Fibroblast of skin of abdomen (primary cell): ENCODE measurements at regions not wholly inside any gene's neighbourhood (a gene's known extent, or its start where the extent isn't known, plus 50 kb on each side); places are given as distances from the start of the nearest gene placed in this dataset.
"Not testable (repeated sequence)": the region's sequence is repeated elsewhere in the genome, so short reads cannot be mapped to it uniquely, and the experiment has no call there.

Experiments
- DNase-seq: peaks from one replicate; pipeline ENCODE4 v3.0.0-alpha.2; 2013

DNA sequence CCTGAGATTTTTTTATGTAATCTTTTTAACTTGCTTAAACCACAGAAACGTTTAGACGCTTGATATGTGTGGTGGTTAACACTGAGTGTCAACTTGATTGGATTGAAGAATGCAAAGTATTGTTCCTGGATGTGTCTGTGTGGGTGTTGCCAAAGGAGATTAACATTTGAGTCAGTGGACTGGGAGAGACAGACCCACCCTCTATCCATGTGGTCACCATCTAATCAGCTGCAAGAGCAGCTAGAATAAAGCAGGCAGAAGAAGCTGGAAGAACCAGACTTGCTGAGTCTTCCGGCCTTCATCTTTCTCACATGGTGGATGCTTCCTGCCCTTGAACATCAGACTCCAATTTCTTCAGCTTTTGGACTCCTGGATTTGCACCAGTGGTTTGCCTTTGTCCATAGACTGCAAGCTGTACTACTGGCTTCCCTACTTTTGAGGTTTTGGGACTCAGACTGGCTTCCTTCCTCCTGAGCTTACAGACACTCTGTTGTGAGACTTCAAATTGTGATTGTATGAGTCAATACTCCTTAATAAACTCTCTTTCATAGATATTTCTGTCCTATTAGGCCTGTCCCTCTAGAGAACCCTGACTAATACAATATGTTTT is 816.0 kb upstream of the CDH9 start:
- DNase-seq, result peak; percentile 18

DNA sequence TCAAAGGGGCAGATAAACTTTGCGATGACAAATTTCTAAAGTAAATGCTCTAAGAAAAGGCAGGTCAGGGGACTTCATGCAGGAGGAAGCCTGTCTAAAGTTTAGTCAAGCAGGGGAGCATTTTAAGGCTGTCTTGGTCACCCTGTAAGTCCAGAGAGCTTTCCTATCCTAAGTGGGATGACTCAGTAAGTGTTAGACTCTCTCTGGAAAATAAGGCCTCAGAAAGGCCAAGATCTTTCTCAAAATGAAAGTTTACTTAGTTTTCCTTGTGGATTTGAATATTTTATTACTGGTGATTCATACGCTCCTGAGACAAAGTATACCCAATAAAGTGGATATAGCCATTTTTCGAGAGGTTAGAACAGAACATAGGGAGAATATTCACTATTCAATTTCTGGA is 806.9 kb upstream of the CDH9 start:
- no peak for DNase-seq

DNA sequence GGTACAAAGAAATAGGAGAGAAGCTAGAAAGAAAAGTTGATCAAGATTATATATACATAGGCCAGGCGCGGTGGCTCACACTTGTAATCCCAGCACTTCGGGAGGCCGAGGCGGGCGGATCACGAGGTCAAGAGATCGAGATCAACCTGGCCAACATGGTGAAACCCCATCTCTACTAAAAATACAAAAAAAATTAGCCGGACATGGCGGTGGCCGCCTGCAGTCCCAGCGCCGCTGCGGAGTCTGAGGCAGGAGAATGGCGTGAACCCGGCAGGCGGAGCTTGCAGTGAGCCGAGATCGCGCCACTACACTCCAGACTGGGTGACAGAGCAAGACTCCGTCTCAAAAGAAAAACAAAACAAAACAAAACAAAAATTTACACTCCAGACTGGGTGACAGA is 798.3 kb upstream of the CDH9 start:
- not testable (repeated sequence) for DNase-seq

DNA sequence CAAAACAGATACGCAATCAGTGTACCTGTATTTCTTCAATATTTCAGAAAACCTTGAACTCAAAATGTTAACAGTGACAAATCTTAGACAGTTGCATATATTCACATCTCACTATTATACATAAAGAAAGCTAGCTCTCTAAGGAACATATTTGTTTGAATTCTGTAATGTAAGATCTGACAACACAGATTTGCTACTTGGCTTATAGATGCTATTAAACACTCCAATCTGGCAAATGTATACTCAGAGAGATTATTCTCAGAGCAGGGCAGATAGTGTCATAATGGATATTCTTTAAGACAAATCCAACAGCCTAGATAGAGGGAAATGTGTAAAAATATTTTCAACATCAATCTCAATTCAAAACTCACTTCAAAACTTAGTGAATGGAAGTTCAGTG is 794.5 kb upstream of the CDH9 start:
- no peak for DNase-seq

DNA sequence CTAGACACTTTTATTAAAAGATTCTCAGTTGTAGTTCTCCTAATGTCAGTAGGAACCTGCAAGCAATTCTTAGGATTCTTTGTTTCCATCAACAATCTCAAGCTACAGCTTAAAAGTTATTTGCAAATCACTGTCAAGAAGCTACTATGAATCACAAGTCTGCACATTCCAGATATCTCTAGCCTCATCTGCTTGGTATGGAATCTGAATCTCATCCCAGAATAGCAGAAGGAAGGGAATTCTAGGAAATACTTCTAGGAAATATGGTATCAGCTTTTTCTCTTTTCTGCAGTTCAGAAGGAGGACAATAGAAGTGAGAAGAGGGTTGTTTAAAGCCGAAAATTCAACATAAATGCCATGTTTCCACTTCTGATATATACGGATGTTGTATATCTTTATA is 792.2 kb upstream of the CDH9 start:
- DNase-seq, result peak; percentile 78

DNA sequence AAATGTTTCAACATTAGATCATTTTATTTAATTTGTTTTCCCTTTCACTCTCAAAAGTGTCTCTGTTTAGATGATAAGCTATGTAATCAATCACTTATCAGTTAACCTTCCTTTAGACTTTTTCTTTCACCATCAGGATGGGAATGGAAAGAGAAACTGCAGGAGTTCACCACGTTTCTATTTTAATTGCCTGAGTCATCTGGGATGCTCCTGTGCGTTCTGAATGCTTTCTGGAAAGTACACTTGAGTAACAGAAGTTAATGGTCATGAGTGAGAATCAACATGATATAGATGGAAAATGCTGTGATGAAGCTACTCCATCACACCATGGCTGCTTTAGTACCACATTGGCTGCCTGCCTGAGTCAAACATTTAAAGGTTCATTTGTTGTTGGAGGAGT is 783.3 kb upstream of the CDH9 start:
- DNase-seq, result no peak

DNA sequence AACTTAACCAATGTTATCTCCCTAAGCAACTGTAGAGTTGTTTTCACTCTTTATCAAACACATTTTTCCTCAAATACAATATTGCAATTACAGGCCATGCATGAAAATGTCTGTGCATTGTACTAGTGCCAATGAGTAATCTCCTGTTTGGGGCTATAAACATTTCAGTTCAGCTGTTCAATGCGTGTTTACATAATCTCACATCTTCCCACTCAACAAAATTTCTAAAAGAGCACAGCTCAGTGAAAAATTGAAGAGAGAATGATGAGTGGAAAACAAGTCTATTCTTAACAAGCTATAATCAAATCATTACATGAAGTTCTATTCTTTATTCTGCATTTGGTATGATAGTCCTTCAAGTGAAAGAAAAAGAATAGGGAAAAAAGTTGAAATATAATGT is 780.5 kb upstream of the CDH9 start:
- no peak for DNase-seq

DNA sequence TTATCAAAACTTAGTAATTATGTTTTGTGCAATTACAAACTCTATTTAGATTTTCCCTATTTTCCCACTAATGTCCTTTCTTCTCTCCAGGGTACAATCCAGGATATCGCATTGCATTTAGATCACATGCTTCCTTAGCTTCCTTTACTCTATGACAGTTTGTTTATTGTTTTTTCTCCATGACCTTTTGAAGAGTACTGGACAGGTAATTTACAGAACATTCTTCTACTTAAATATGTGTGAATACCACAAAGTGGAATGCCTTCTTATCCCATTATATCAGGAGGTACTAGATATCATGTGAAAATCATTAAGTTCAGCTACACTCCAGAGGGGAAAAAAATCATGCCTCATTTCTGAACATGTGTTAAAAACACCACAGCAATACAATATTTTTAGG is 776.6 kb upstream of the CDH9 start:
- no peak for DNase-seq

DNA sequence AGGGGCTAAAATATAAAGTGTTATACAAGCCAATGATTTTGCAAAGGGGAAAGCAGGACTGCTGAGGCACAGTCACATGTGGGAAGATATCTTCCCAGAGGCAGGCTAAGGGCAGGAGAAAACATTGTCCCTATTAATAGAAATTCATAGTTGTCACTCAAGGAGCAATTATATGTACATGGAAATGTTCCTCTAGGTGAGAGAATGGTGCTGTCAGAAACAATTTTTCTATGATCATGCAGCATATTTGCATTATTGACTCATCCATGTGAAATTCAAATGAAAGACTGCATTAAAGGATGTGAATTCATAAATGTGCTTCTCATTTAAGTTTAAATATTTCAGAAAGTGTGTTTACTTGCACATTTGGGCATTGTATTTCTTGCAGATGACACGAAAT is 775.9 kb upstream of the CDH9 start:
- no peak for DNase-seq

DNA sequence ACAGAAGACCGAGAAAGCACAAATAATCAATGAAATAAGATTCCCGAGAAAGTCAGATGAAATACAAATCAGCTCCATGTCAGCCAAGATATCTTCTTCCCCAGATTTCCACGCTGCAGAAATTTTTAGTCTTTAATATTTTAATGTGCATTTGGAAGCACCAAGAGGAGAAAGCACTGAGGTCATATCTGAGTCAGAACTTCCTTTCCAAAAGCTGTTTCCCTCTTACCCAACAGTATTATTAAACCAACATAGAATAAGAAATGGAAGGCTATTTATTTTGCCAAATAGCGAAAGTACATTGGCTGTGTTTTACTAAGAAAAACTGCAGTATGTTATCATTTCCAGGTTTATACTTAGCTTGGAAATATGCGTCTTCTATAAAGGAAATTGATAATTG is 772.1 kb upstream of the CDH9 start:
- DNase-seq, result no peak

DNA sequence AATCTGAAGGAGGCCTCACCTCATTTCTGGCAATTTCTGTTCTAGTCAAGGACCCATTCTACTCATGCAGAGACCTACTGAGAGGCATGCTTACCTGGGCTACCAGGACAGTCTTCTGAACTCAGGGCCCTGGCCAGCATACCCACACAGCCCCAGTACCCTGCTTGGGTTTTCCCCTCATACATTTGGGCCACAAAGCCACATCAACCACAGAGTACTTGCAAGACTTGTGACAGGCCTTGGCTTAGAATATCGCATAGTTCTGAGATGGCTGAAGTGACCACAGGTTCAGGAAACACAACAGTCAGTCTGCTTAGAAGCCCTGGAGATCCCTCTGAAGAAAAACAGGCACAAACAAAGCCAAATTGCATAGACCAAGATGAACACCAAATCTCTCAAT is 758.8 kb upstream of the CDH9 start:
- DNase-seq, result no peak

DNA sequence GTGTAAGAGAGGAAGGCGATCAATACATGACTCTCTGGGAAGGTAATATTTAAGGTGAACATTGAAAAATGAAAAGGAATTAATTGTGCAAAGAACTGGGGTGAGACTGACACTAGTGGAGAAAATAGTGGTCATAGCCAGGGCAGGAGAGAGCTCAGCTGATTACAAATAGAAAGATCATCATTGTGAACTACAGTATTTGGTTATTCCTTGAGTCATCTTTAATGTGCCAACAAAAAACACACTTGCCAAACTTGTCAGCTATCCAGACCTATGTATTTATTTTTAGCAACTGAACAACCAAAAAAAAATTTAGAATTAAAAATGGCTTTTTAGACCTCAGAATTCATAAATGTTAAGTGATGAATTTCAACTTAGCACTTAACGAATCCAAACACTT is 749.8 kb upstream of the CDH9 start:
- no peak for DNase-seq

DNA sequence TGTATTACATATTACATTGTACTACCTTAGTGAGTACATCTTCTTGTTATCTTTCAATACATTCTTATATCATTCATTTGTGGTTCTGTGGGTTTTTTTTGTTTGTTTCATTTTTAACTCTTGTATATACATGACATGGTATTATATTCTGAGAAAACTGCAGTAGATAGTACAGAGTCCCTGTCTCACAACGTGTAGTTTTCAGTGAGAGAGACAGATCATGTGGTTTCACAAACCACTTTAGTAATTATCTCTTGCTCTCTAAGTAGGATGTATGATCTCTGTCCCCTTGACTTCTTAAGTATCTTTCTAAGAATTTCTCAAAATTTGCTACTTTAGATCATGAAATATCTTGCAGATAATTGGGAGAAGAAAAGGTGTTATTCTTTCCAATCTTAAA is 745.9 kb upstream of the CDH9 start:
- DNase-seq, result no peak

DNA sequence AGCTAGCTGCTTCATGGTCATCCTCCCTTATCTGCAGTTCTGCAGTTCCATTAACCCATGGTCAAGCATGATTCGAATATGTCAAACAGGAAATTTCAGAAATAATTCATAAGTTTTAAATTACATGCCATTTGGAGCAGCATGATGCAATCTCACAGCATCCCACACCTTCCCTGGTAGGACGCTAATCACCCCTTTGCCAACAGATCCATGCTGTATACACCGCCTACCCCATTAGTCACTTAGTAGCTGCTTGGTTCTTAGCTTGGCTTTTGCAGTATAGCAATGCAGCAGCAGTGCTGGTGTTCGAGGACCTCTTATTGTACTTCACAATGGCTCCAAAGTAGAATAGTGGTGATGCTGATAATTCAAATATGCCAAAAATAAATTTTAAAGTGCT is 739.7 kb upstream of the CDH9 start:
- DNase-seq, result no peak

DNA sequence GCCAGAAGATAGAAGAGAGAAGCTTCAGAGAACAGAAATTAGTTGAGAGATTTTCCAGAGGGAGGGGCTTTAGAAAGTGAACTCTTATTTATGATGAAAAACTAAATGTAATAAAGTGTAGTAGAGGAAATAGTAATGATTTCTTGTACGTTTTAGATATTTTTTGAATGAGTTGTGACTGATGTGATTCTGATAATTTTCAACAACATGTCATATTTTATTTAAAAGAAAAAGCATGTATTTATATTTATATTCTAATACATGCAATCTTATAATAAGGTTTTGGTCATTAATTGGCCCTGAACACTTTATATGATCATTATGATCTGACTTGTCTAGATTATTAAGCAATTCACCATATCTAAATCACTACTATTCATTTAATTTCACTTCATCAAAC is 735.2 kb upstream of the CDH9 start:
- no peak for DNase-seq

DNA sequence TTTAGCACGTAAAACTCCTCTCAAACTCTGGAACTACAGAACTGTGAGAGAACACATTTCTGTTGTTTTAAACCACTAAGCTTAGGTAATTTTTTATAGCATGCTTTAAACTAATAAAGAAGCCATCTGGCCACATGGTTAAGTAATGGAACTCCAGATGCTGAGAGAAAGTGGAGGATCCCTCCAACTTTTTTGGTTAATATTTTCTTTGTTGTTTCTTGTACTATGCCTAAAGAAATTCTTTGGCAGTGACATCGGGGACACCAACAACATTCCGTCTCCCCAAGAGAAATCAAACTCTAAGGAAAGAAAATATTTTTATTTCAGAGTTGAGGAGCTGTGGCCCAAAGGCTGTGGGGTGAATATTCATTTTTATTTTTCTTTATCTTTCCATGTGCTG is 734.8 kb upstream of the CDH9 start:
- DNase-seq, result no peak

DNA sequence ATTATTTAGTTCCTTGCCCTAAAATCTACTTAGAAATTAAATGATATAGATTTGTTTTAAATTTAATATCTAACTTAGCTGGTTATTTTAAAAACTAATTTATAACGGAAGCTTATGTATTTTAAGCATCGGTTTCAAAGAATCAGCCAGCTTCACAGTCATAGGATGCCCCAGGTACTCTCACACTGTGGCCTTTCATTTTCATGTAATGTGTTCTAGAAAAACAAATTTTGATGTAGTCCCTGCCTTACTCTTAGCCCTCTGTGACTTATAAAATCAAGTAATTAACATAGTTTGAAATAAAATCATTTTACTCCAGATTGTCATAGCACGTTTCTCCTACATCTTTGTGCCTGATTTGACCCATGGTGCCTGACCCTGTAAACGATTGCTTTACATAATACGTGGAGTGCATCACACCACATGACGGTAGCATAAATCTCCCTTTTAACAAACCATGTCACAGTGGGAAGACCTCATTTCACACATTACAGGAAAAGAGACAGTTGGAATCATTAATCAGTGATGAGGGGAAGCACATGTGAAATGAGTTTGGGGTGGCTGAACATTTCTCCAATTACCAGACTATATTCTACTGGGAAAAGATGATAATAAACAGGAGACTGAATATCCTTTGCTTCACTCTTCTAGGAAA is 731.5 kb upstream of the CDH9 start:
- DNase-seq, result no peak

DNA sequence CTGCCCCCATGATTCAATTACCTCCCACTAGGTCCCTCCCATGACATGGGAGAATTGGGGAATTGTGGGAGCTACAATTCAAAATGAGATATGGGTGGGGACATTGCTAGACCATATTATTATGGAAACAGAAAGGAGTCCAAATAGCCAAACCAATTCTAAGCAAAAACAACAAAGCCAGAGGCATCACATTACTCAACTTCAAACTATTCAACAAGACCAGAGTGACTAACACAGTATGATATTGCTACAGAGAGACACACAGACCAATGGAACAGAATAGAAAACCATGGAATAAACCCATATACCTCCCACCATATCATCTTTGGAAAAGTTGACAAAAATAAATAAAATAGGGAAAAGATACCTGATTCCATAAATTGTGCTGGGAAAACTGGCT is 710.5 kb upstream of the CDH9 start:
- DNase-seq, result no peak

DNA sequence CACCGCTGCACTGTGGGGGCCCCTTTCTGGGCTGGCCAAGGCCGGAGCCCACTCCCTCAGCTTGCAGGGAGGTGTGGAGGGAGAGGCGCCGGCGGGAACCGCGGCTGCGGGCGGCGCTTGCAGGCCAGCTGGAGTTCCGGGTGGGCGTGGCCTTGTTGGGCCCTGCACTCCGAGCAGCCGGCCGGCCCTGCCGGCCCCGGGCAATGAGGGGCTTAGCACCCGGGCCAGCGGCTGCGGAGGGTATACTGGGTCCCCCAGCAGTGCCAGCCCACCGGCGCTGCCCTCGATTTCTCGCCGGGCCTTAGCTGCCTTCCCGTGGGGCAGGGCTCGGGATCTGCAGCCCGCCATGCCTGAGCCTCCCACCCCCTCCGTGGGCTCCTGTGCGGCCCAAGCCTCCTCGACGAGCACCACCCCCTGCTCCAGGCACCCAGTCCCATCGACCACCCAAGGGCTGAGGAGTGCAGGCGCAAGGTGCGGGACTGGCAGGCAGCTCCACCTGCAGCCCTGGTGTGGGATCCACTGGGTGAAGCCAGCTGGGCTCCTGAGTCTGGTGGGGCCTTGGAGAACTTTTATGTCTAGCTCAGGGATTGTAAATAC is 705.1 kb upstream of the CDH9 start:
- not testable (repeated sequence) for DNase-seq

DNA sequence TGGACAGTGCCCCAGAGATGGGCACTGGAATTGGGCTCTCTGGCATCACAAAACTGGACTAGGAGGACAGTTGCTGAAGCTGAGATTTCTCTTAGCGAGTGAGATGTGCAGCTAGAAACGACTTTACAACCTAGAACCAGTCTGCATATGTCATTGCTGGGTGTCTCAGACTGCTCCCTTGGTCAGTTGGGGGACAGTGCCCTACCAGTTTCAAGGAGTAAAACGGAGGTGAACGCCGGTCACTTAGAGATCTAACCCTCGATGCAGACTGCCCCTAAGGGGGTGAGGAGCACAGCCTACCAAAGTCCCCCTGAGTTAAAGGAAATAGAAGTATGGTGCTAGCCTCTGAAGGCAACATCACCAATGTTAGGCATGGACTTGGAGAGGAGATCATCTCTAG is 704.4 kb upstream of the CDH9 start:
- DNase-seq, result no peak

DNA sequence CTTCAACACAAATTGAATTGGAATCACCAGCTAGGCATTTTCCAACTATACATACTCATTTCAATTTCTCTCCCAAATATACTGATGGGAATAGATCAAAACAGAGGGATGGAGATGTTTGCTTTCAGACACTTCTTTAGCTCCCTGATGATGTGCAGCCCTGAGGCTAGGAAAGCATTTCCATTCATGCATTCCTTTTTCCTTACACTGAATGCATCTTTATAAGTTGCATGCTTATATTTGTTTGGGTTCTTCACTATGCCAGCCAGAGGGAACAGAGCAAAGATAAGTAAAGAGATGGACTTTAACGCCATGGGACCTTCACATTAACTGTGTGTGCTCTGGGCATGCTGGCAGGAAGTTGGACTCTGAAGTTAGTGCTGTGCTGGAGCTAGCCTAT is 696.5 kb upstream of the CDH9 start:
- no peak for DNase-seq

DNA sequence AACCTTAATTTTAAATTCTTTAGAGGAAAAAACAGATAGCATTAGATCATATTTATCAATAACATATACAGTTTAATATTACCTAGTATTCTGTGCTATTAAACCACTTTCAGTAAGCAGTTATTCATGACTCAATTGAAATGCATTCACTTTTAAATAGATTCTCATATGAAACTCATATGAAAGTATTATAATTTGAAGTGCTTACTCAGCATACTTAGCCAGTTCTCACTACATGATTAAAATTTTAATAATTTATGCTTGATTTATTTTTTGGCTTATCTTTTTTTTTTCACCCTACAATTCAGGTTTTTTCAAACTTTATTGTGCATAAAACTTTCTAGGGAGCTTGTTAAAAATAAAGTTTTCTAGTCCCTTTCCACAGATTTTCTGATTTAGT is 694.9 kb upstream of the CDH9 start:
- no peak for DNase-seq

DNA sequence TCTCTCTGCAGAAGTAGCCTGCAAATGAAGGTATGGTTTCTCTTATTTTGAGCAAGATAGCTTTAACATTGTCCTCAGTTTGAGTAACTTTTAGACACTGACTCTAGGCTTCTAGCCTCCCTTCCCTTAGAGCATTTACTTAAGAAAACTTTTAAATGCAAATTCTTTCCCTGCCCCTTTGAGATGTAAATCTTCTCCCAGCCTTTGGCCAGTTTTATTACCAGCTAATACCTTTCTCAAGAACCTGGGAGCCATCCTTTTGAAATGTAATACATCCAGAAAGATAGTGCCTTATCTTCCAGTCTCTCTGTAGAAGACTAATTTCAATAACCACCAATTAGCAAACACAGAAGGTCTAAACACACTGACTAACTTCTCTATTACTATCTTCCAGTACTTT is 688.9 kb upstream of the CDH9 start:
- DNase-seq, result no peak

DNA sequence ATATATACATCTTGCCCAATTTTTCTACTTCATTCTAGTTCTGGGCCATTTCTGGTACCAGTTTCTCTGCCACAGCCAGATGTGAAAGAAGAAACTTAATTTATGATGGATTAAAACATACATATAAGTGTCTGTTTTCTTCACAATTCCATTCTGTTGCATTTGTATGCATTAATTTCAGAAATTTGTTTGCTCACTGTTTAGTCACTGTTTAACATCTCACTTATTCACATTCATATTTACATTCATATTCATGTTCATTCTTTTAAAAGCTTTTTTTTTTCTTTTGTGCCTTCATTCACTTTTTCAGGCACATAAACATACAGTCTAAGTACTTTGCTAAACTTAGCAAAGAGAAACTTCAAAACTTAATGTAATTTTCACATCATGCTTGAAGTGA is 684.0 kb upstream of the CDH9 start:
- DNase-seq, result no peak

DNA sequence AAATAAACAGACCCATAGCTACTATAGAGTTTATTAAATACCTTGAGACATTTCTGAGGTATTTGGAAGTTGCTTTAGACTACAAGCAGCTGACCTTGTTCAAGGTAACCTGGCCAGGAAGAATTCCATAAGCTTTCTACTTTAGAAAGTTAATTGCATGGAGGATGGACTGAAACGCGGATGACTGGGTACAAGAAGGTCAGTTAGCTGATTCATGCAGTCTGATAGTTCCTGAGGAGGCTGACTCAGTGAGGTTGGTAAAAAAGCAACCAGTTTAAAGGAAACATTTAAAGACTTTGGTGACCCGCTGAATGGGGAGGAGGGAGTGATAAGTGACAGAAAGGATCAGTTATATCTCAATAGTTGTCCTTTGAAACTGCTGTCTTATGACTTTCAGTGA is 670.1 kb upstream of the CDH9 start:
- peak; percentile 15 for DNase-seq
